D721Med (cell line): ENCODE measurements at regions not wholly inside any gene's neighbourhood (a gene's known extent, or its start where the extent isn't known, plus 50 kb on each side); places are given as distances from the start of the nearest gene placed in this dataset.

Experiments used
- DNase-seq: peaks from one replicate; pipeline ENCODE4 v3.0.0; 2011; ENCODE audit warnings: low spot score; ENCODE audit not compliant: insufficient read length
- FAIRE-seq: peaks from 2 replicates; lab custom pipeline; 2011; peaks lifted over from hg19 to GRCh38; lab: Jason Lieb, UNC
- TF ChIP-seq, protein P1 (sequence below): IDR thresholded peaks from 2 replicates; pipeline ENCODE4 v1.5.1; 2012; ENCODE audit warnings: mild to moderate bottlenecking, control low read depth; ENCODE audit not compliant: insufficient read depth; ENCODE audit errors: missing control alignments

DNA sequence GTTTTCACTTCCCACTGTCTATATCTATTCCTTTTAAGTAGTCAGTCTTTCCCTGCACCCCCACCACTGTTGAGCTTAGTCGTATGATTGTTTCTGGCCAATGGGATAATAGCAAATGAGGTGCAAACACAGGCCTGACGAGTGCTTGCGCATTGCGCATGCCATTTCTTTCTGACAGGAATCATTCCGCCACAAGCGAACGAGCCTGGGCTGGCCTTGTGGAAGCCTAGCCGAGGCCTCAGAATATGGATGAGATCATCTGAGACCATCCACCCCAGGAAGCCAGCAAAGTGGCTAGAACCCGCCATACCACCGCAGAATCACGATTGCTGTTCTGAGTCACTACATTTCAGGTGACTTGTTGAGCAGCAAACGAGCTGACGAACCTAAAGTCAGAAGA lies 52.2 kb upstream of the PRL start:
- TF ChIP-seq, protein P1, sequence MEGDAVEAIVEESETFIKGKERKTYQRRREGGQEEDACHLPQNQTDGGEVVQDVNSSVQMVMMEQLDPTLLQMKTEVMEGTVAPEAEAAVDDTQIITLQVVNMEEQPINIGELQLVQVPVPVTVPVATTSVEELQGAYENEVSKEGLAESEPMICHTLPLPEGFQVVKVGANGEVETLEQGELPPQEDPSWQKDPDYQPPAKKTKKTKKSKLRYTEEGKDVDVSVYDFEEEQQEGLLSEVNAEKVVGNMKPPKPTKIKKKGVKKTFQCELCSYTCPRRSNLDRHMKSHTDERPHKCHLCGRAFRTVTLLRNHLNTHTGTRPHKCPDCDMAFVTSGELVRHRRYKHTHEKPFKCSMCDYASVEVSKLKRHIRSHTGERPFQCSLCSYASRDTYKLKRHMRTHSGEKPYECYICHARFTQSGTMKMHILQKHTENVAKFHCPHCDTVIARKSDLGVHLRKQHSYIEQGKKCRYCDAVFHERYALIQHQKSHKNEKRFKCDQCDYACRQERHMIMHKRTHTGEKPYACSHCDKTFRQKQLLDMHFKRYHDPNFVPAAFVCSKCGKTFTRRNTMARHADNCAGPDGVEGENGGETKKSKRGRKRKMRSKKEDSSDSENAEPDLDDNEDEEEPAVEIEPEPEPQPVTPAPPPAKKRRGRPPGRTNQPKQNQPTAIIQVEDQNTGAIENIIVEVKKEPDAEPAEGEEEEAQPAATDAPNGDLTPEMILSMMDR: no peak
- DNase-seq: no peak
- no peak for FAIRE-seq

DNA sequence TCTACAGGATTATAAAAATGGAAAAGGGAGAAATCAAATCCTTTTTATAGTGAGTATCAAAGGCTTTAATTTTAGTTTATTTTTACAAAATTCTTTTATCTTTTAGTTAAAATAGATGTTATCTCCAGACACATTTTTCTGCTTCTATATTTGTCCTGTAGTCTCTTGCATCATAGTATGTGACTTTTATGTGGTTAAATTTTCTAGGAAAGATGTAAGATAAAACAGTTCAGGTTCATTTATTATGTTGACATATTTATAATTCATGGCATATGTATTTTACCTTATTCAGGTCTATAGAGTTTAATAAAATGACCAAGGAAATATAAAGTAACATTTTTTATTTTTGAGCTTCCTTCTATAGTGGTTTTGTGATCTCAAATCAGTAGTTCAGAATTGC lies 52.7 kb upstream of the PRL start:
- TF ChIP-seq, protein P1: no peak
- DNase-seq (no peak), FAIRE-seq (no peak)

DNA sequence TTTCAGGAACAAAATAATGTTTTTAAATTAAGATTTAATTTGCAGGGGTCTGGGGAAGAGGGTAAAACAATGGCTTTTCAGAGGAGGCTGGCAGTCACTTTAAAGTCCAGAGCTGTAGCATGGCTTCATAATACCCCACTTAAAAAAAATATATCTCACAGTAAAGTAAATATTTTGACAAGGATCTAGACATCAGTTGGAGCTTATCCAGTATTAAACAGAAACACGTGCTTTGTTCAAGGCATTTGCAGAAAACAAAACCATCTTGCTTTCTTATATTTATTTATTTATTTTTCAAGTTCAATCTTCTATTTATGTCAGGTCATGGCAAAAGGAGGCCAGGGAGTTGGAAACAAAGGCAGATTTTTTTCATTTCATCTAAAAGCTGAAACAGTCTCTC lies 53.3 kb upstream of the PRL start:
- TF ChIP-seq, protein P1: no peak
- DNase-seq: no peak
- FAIRE-seq: no peak

DNA sequence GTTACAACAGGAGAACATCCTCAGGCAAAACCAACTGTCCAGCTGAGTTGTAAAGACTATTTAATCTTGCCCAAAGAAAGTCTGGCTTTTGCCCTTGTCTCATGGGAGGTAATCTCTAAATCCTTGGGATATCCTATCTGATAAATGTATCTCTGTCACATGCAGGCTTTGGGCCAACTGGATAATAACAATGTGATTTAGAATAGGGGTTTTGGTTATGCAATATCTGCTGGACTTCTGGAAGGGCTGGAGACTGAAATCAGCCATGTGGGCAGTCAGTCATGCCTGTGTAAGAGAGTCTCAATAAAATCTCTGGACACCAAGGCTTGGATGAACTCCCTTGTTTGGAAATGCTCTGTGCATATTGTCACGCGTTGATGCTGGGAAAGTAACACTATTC lies 56.3 kb upstream of the PRL start:
- TF ChIP-seq, protein P1: no peak
- FAIRE-seq: no peak
- no peak for DNase-seq

DNA sequence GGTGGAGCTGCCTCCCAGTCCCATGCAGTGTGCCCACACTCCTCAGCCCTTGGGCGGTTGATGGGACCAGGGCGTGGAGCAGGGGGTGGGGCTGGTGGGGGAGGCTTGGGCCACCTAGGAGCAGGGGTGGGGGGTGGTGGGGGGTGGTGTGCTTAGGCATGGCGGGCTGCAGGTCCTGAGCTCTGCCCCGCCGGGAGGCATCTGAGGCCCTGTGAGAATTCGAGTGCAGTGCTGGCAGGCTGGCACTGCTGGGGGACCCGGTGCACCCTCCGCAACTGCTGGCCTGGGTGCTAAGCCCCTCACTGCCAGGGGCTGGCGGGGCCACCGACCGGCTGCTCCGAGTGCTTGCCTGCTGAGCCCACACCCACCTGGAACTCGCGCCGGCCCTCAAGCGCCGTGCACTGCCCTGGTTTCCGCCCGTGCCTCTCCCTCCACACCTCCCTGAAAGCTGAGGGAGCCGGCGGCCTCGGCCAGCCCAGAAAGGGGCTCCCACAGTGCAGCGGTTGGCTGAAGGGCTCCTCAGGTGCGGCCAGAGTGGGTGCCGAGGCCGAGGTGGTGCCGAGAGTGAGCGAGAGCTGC lies 59.6 kb upstream of the PRL start:
- TF ChIP-seq, protein P1: no peak
- FAIRE-seq (no peak), DNase-seq (no peak)

DNA sequence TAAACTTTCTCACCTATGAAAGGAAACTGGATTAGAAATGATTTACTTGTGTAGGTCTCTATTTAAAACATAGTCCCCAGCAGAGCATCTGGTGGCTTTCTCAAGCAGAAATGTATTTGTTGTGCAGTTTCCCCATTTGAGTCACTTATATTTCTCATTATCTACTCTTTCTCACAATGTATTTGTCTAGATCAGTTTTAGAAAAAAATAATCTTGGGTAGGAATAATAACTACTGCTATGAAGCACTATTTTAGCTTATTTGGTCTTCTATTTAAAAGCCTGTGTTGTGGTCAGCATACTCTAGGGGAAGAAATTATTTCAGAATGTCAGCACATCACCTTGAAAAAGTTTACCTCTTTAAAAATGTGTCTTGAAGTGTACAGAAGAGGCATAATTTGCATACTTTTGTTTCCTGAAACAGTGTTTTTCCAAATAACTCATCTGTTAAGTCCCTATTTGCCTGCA lies 60.9 kb upstream of the PRL start:
- DNase-seq (no peak), FAIRE-seq (no peak)
- TF ChIP-seq, protein P1: no peak

DNA sequence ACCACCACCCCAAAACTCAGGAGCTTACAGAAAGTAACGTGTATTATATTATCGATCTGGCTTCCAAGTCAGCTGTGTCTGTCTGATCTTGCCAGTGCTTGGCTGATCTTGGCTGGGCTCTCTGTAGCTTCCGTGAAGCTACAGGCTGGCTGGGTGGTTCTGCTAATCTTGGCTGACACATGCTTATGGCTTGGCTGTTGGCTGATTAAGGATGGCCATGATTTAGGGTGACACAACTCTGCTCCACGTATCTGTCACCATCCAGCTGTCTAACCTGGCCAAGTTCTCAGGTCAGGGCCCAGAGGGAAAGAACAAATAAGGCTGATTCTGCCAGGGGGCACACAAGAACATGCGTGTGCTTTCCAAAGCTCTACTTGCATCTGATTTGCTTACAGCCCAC lies 64.7 kb upstream of the PRL start:
- TF ChIP-seq, protein P1: no peak
- DNase-seq (no peak), FAIRE-seq (no peak)
